ENCODE measurements at regions not wholly inside any gene's neighbourhood (a gene's known extent, or its start where the extent isn't known, plus 50 kb on each side); places are given as distances from the start of the nearest gene placed in this dataset.

- no peak for TF ChIP-seq CTCF (conservative IDR thresholded peaks at IDR 0.05; ENCODE audit: low read depth)
- CTCF ChIA-PET: no interaction called here
- peak overlapping the region; percentile 90 for H3K27ac ChIP-seq
- no peak for DNase-seq (ENCODE audit: low spot score)
- POLR2A ChIA-PET (ENCODE audit: low non-redundant PET): no interaction called here
Observed at GRCh38 chr18:70382992-70383717, 94.3 kb downstream of the SOCS6 start.

- TF ChIP-seq CTCF (conservative IDR thresholded peaks at IDR 0.05; ENCODE audit: low read depth): no peak
- ChIA-PET POLR2A (ENCODE audit: low non-redundant PET) (no interaction called here), CTCF (no interaction called here)
- no peak for DNase-seq (ENCODE audit: low spot score)
- no peak overlapping the region for H3K27ac ChIP-seq
Observed at GRCh38 chr18:70382017-70382416, 93.2 kb downstream of the SOCS6 start.

- no peak for TF ChIP-seq CTCF (conservative IDR thresholded peaks at IDR 0.05; ENCODE audit: low read depth)
- no peak for DNase-seq (ENCODE audit: low spot score)
- no peak overlapping the region for H3K27ac ChIP-seq
- CTCF ChIA-PET: no interaction called here
- POLR2A ChIA-PET (ENCODE audit: low non-redundant PET): no interaction called here
Observed at GRCh38 chr18:70380915-70381896, 92.4 kb downstream of the SOCS6 start.
